K562 (cell line): ENCODE measurements at regions not wholly inside any gene's neighbourhood (a gene's known extent, or its start where the extent isn't known, plus 50 kb on each side); places are given as distances from the start of the nearest gene placed in this dataset.

Source experiments
- ATAC-seq: fragments of 200-7000 bp; cut with Tn5 transposase; 3 replicates; pipeline ENCODE4 v1.9.1; 2020; ENCODE audit warnings: moderate library complexity
- BruUV-seq: library from RNA; stranded (reverse); fragments of 400-500 nt; replicated peaks from 2 replicates; lab custom pipeline; 2021; lab: Mats Ljungman, UMichigan
- CTCF ChIA-PET: fragments of 300-600 bp; formaldehyde crosslinking; extraction: SDS; loops from one replicate; lab custom pipeline; 2021; ENCODE audit warnings: low intra/inter-chr PET ratio; lab: Yijun Ruan, JAX
- POLR2A ChIA-PET: fragments of 300-600, 350-650 bp; sonication (Branson Sonifier 250); formaldehyde crosslinking; extraction: SDS; loops from one replicate; lab custom pipeline; 2021; ENCODE audit warnings: antibody characterized with exemption, inconsistent platforms; lab: Yijun Ruan, JAX
- DNase-seq, 4 experiments: peaks; one replicate each; pipeline versions ENCODE4 v3.0.0 to v3.0.0-alpha.2; 2011 to 2018; ENCODE audit warnings: low spot score in 3 of 4, mixed read lengths in 3 of 4; ENCODE audit errors: extremely low read depth in 1 of 4
- FAIRE-seq: peaks from 2 replicates; lab custom pipeline; 2011; peaks lifted over from hg19 to GRCh38; lab: Jason Lieb, UNC
- H2AFZ ChIP-seq: 2 replicates; pipeline ENCODE4 v1.6.0; 2011; ENCODE audit warnings: low read depth, low read length, control low read depth, inconsistent platforms
- H3K27ac ChIP-seq: fragments of 200-600 bp; 3 replicates; pipeline ENCODE4 v1.8.0; 2011; ENCODE audit warnings: low read depth, mild to moderate bottlenecking, control low read depth, inconsistent platforms, low read length, moderate library complexity, mixed read lengths; ENCODE audit errors: extremely low read depth
- H3K27me3 ChIP-seq, 2 experiments: fragments of 300-600 bp in 1 of 2; 2 replicates in 1 of 2; 3 replicates in 1 of 2; pipeline versions ENCODE4 v1.6.0 to v1.8.0; 2011; ENCODE audit warnings: inconsistent platforms in 2 of 2, low read length in 2 of 2, mild to moderate bottlenecking in 1 of 2, mixed read lengths in 1 of 2, moderate library complexity in 1 of 2; ENCODE audit not compliant: control insufficient read depth in 2 of 2, insufficient read depth in 2 of 2
- H3K36me3 ChIP-seq: fragments of 300-600 bp; 3 replicates; pipeline ENCODE4 v1.8.0; 2011; ENCODE audit warnings: mild to moderate bottlenecking, low read length, inconsistent platforms; ENCODE audit not compliant: control insufficient read depth, insufficient read depth
- H3K4me1 ChIP-seq, 2 experiments: fragments of 200-600 bp in 1 of 2; replicated peaks in 1 of 2; 2 replicates in 1 of 2; 3 replicates in 1 of 2; pipeline versions ENCODE4 v1.5.1 to v1.8.0; 2011; ENCODE audit warnings: inconsistent platforms in 2 of 2, low read length in 2 of 2, mild to moderate bottlenecking in 1 of 2, mixed read lengths in 1 of 2, moderate library complexity in 1 of 2; ENCODE audit not compliant: control insufficient read depth in 2 of 2, insufficient read depth in 2 of 2
- H3K4me2 ChIP-seq: 2 replicates; pipeline ENCODE4 v1.6.1; 2011; ENCODE audit warnings: low read length, control low read depth, inconsistent platforms, mixed read lengths; ENCODE audit not compliant: insufficient read depth
- H3K4me3 ChIP-seq: fragments of 200-600 bp; sonication (generic), shearing (Covaris generic); 2 replicates; pipeline ENCODE4 v1.5.1; 2016; ENCODE audit warnings: control low read depth, inconsistent platforms
- H3K79me2 ChIP-seq: fragments of 200-600 bp; 3 replicates; pipeline ENCODE4 v1.8.0; 2011; ENCODE audit warnings: low read length, inconsistent platforms; ENCODE audit not compliant: control insufficient read depth, insufficient read depth
- H3K9ac ChIP-seq, 2 experiments: 2 replicates each; pipeline versions ENCODE4 v1.6.0 to v1.6.1; 2011; ENCODE audit warnings: low read depth in 2 of 2, low read length in 2 of 2, control low read depth in 1 of 2, inconsistent platforms in 1 of 2, mild to moderate bottlenecking in 1 of 2, mixed read lengths in 1 of 2; ENCODE audit not compliant: insufficient read depth in 1 of 2
- H3K9me1 ChIP-seq: one replicate; pipeline ENCODE4 v1.6.0; 2011; ENCODE audit warnings: inconsistent platforms, mild to moderate bottlenecking, low read length, moderate library complexity; ENCODE audit not compliant: control insufficient read depth, insufficient read depth
- H3K9me3 ChIP-seq: replicated peaks from 2 replicates; pipeline ENCODE4 v1.5.1; 2011; ENCODE audit warnings: low read depth, low read length, inconsistent platforms; ENCODE audit not compliant: control insufficient read depth, insufficient read depth
- H4K20me1 ChIP-seq: replicated peaks from 2 replicates; pipeline ENCODE4 v1.6.1; 2011; ENCODE audit warnings: low read length, inconsistent platforms, mixed read lengths; ENCODE audit not compliant: control insufficient read depth, insufficient read depth
- ARID3A ChIP-seq: IDR thresholded peaks from 2 replicates; pipeline ENCODE4 v1.6.1; 2012; ENCODE audit warnings: low read depth, low read length, improper control_type of control experiment, borderline replicate concordance
- ATF1 ChIP-seq, 2 experiments: fragments of 450-650 bp in 1 of 2; IDR thresholded peaks; 2 replicates each; pipeline ENCODE4 v1.6.1; 2016; ENCODE audit warnings: missing compliant biosample characterization in 1 of 2, missing genetic modification characterization in 1 of 2
- GABPB1 ChIP-seq: sonication (generic); formaldehyde crosslinking; IDR thresholded peaks from 2 replicates; pipeline ENCODE4 v1.8.0; 2022; ENCODE audit warnings: mild to moderate bottlenecking, missing genetic modification reagents
- HDAC6 ChIP-seq: IDR thresholded peaks from 2 replicates; pipeline ENCODE4 v1.6.1; 2012; ENCODE audit warnings: low read depth, mild to moderate bottlenecking, control low read depth, inconsistent platforms, low read length, moderate library complexity
- RFX5 ChIP-seq: IDR thresholded peaks from 2 replicates; pipeline ENCODE4 v1.6.1; 2011; ENCODE audit warnings: low read depth, mild to moderate bottlenecking, improper control_type of control experiment, low read length
- RFX7 ChIP-seq: fragments of 250-450 bp; sonication (Bioruptor Pico); IDR thresholded peaks from 2 replicates; pipeline ENCODE4 v1.5.1; 2021; ENCODE audit warnings: mild to moderate bottlenecking
- TEAD4 ChIP-seq, 2 experiments: sonication (generic) in 1 of 2; formaldehyde crosslinking in 1 of 2; IDR thresholded peaks; 2 replicates each; pipeline versions ENCODE4 v1.6.1 to v1.8.0; 2012 to 2022; ENCODE audit warnings: borderline replicate concordance in 1 of 2, inconsistent platforms in 1 of 2, low read length in 1 of 2, mild to moderate bottlenecking in 1 of 2, missing genetic modification reagents in 1 of 2
- WGBS: fragments of 100-300 bp; shearing (Covaris generic); methylation state at CpG from one replicate; pipeline ENCODE4 v1.1.6; 2016; ENCODE audit warnings: low coverage, mixed read lengths; ENCODE audit not compliant: insufficient coverage; ENCODE audit errors: missing lambda C conversion rate; 5-methylcytosine and 5-hydroxymethylcytosine counted together
- in situ Hi-C: fragments of 300-500 bp; cut with MboI; formaldehyde crosslinking; loops from 4 replicates; pipeline ENCODE4 v1.15.0; 2018; ENCODE audit warnings: inconsistent platforms, mixed read lengths
- intact Hi-C: fragments of 100-400 bp; cut with micrococcal nuclease; formaldehyde crosslinking; loops from 2 replicates; pipeline ENCODE4 v1.14.2; 2022
- TF ChIP-seq, protein P1 (sequence below): fragments of 450-650 bp; IDR thresholded peaks from 2 replicates; pipeline ENCODE4 v1.6.1; 2014; ENCODE audit warnings: low read depth, mild to moderate bottlenecking, moderate library complexity, borderline replicate concordance

DNA sequence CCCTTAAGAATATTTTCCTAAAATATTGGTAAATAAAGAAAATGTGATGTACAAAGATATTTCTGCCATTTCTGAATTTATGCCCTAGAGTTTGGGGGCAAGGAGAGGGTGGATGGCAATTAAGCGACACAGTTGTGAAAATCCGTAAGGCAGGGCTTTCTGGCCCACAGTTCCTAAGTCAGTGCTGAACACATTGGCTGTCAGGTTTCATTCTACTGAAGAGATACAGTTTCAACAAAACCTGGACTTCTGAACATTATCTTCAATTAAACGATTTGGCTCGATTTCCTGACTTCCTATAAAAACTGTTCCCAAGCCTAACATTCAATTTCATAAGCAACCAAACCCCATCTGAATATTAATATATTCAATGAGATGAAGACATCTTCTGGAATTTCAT, 61.1 kb upstream of the NEBL start (continued):
- TF ChIP-seq RFX7 = no peak
- TF ChIP-seq, protein P1, sequence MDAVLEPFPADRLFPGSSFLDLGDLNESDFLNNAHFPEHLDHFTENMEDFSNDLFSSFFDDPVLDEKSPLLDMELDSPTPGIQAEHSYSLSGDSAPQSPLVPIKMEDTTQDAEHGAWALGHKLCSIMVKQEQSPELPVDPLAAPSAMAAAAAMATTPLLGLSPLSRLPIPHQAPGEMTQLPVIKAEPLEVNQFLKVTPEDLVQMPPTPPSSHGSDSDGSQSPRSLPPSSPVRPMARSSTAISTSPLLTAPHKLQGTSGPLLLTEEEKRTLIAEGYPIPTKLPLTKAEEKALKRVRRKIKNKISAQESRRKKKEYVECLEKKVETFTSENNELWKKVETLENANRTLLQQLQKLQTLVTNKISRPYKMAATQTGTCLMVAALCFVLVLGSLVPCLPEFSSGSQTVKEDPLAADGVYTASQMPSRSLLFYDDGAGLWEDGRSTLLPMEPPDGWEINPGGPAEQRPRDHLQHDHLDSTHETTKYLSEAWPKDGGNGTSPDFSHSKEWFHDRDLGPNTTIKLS = no peak

DNA sequence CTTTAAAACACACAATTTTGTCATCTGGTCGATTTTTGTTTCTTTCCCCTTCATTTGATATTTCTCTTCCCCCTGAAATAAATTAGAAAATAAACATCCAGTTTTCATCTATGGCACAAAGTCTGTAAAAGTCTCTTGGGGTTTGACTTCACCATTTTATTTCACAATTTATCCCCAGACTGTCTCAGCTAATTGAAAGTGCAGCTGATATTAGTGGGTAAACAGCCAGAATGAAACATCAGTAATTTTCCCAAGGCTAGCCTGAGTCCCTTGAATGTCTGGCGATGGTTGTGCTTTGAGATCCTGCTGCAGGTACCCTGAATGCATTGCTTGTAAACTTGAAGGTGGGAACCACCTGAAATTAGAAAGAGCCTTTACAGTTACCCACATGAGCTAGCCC, 60.6 kb upstream of the NEBL start:
- POLR2A ChIA-PET = interaction anchor here (1.1 kb wide), 1 partner anchor 52 kb away, joined by 3 read pairs; no protein-coding TSS in a partner anchor
- no peak for ATAC-seq
- intact Hi-C loops = no loop called here
- Histone ChIP-seq H3K9me3 (no peaks in the 10 kb centered on the region), H3K27ac (no peak overlapping the region), H3K79me2 (no peaks in the 10 kb centered on the region), H3K9me1 (no peaks in the 10 kb centered on the region), H3K4me1 (peaks cover 0 to 10% of the 10 kb centered on the region in 2 experiments; a peak in 2 of 5 replicates), H3K36me3 (no peaks in the 10 kb centered on the region), H2AFZ (no peak overlapping the region), H3K4me2 (no peak overlapping the region), H3K9ac (no peak overlapping the region), H4K20me1 (no peaks in the 10 kb centered on the region), H3K27me3 (no peaks in the 10 kb centered on the region), H3K4me3 (no peak overlapping the region)
- FAIRE-seq = no peak
- DNase-seq = no peak
- in situ Hi-C loops = no loop called here
- 30% methylated on average over 2 of the region's 2 CpGs for WGBS
- TF ChIP-seq GABPB1 (CRISPR knock-in tag) (no peak), TEAD4 (IDR thresholded peaks at IDR 0.05; ENCODE audit: low read length) (no peak), TEAD4 (CRISPR knock-in tag; IDR thresholded peaks at IDR 0.05; ENCODE audit: borderline replicate concordance) (no peak), RFX5 (no peak), ATF1 (CRISPR knock-in tag; IDR thresholded peaks at IDR 0.05) (no peak), ATF1 (tag; IDR thresholded peaks at IDR 0.05) (no peak), ARID3A (no peak), HDAC6 (no peak)
- no TSS peak for BruUV-seq
- CTCF ChIA-PET = no interaction called here
